Prostate gland (tissue), 2 donors: ENCODE measurements at regions not wholly inside any gene's neighbourhood (a gene's known extent, or its start where the extent isn't known, plus 50 kb on each side); places are given as distances from the start of the nearest gene placed in this dataset.

Source experiments
- CTCF ChIP-seq, 4 experiments: fragments of 200-600 bp in 2 of 4; fragments of 450-650 bp in 2 of 4; sonication (generic) in 2 of 4; IDR thresholded peaks; 1 replicate in 3 of 4; 2 replicates in 1 of 4; pipeline ENCODE4 v1.5.1; 2016 to 2019; ENCODE audit warnings: antibody characterized with exemption in 4 of 4, mild to moderate bottlenecking in 2 of 4, moderate library complexity in 2 of 4
- POLR2A ChIP-seq: fragments of 450-650 bp; IDR thresholded peaks from one replicate; pipeline ENCODE4 v1.6.1; 2016; ENCODE audit warnings: antibody characterized with exemption, mild to moderate bottlenecking

GRCh38 chr5:82847562-82847961, 229.6 kb downstream of the TMEM167A start:
- TF ChIP-seq CTCF (IDR thresholded peaks at IDR 0.05) (no peak), POLR2A (no peak)
